LNCAP (cell line): ENCODE measurements at regions not wholly inside any gene's neighbourhood (a gene's known extent, or its start where the extent isn't known, plus 50 kb on each side); places are given as distances from the start of the nearest gene placed in this dataset.

Experiments
- TF ChIP-seq, protein P1 (sequence below): fragments of 450-650 bp; IDR thresholded peaks from 2 replicates; pipeline ENCODE4 v1.5.1; 2017; ENCODE audit warnings: mild to moderate bottlenecking

DNA sequence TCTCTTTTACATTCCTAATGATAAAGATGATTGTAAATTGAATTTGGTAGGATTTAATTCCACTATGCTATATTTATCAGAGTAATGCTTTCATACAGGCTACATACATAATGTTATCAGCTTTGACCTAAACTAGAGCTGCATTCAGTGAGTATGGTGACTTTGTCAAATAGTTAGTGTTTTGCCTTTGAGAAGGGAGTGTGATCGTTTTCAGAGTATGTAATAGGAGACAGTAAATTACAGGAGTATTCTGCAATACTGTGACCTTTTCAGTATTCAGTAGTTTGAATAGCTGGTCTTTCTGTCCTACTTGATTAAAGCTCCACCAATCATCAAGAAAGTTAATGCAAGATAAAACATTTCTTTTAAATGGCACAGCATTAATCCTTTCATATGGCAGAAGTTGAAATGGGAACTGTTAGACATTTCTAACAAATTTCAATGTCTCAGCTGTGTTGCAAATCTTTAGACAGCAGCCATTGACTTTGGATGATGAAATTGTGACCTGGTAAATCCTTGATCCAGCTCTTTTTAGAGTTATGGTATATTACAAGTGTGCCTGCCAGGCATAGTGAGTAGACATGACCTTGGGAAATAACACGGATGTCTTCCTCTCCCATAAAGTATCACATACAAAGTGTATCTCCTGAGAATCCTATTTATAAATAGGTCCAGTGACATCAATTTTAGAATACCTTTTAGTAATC lies 455.3 kb downstream of the KCTD8 start:
- TF ChIP-seq, protein P1, sequence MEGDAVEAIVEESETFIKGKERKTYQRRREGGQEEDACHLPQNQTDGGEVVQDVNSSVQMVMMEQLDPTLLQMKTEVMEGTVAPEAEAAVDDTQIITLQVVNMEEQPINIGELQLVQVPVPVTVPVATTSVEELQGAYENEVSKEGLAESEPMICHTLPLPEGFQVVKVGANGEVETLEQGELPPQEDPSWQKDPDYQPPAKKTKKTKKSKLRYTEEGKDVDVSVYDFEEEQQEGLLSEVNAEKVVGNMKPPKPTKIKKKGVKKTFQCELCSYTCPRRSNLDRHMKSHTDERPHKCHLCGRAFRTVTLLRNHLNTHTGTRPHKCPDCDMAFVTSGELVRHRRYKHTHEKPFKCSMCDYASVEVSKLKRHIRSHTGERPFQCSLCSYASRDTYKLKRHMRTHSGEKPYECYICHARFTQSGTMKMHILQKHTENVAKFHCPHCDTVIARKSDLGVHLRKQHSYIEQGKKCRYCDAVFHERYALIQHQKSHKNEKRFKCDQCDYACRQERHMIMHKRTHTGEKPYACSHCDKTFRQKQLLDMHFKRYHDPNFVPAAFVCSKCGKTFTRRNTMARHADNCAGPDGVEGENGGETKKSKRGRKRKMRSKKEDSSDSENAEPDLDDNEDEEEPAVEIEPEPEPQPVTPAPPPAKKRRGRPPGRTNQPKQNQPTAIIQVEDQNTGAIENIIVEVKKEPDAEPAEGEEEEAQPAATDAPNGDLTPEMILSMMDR = no peak

DNA sequence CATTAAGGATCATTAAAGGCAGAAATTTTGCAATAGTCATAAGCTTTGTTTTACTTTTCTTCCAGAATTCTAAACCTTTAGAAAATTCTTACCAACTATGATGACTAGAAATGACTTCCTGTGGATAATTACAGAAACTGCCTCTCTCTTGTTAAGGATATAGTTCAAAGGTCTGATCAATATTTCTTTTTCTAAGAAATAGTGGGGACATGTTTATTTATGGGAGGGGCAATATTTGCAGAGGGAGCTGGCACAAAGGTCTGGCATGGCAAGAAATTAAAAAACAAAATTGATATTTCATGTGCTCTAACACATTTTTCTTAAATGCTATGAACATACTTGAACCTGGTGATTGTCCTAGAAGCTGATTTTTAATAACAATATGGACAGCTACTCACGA lies 448.9 kb downstream of the KCTD8 start:
- TF ChIP-seq, protein P1 = no peak

DNA sequence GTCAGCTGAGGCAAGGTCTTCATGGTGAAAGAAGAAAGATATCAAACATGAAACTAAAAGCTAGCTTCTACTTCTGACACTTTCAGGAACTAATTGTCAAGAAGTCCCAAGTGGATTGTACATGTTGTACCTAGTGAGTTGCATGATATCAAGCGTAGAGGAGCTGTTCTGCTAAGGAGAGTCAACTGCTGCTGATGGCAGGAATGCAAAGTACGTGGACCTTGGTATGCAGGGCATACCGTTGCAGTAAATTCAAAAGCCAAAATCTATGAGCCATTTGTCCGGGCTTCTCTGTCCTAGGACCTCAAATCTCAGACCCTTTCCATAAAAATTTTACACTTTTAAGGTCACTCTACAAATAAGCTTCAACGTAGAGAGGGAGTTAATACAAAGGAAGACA lies 446.2 kb downstream of the KCTD8 start:
- TF ChIP-seq, protein P1 = no peak

DNA sequence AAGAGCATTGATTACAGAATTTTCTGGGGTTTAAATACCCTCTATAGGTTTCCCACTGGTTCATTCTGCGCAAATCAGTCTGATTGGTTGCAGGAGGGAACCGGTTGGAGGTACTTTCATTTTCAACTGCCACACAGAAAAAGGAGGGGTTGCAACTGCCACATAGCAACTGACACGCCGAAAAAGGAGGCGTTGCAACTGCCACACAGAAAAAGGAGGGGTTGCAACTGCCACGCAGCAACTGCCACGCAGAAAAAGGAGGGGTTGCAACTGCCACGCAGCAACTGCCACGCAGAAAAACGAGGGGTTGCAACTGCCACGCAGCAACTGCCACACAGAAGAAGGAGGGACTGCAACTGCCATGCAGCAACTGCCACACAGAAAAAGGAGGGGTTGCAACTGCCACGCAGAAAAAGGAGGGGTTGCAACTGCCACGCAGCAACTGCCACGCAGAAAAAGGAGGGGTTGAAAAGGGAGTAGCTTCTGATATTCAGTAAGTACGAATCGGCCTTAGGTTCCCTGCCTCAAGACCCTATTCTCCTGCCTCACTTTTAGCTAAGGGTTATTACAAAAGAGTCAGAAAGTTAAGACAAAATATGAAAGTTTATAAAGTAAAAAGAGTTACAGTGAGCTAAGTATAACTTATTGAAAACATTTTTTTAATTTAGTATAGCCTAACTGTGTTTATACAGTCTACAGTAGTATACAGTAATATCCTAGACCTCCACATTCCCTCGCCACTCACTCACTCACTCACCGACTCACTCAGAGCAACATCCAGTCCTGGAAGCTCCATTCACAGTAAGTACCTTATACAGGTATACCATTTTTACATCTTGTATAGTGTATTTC lies 431.8 kb downstream of the KCTD8 start:
- TF ChIP-seq, protein P1 = no peak

DNA sequence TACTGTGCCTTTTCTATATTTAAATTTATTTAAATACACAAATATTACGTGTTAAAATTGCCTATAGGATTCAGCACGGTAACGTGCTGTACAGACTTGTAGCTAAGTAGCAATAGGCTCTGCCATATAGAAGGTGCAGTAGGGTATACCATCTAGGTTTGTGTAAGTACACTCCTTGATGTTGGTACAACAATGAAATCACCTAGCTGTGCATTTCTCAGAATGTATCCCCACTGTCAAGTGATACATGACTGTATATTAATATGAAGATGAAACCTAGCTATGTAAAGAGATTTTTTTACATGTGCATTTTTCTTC lies 431.2 kb downstream of the KCTD8 start:
- TF ChIP-seq, protein P1 = no peak

DNA sequence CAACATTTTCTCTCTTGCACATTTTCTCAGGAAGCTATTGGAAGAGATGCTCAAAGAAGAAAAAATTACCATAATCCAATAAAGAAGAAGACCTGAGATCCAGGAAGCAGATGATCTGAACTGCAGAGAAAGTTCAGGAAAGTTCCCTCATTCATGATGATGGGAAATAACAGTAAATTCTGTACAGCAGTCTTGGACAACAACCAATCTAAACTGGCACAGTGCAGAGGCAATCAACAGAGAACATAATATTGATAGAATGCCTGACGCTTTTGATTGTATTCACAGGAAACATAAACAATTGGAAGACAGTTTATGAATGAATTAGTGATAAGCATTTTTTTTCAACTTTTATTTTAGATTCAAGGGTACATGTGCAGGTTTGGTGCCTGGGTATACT lies 428.9 kb downstream of the KCTD8 start:
- TF ChIP-seq, protein P1 = no peak

DNA sequence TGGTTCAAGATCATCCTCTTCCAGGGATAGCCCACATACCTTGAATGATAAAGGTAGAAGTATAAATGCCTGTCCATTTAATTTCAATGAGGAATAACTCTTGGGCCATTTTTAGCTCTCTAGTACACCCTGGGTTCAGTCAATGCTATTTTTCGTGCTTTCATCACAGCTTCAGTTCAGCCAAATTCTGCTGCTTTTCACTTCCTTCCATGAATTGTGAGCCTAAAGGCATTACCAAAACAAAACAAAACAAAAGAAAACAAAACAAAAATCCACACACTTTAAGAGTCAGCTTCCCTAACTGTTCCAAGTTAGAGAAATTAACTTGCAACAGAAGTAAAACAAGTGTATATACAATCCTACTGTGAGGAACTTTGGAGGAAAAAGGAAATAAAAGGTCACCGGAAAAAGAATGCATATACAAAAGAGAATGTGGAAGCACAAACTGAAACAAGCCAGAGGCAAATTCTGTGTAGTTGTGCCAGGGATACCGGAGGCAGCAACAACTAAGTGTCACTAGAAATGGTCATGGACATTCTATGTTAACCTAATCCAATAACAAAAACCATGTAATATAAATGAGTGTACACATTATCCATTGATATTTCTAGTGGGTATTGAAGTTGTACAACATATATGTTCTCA lies 423.1 kb downstream of the KCTD8 start:
- TF ChIP-seq, protein P1 = no peak
